ENCODE measurements at regions not wholly inside any gene's neighbourhood (a gene's known extent, or its start where the extent isn't known, plus 50 kb on each side); places are given as distances from the start of the nearest gene placed in this dataset.

GRCh38 chr22:25354456-25354855, 135.0 kb downstream of the CRYBB2 start:
- TF ChIP-seq CTCF (IDR thresholded peaks at IDR 0.05), result no peak
- no peak for TF ChIP-seq ZFX (IDR thresholded peaks at IDR 0.05; ENCODE audit: borderline replicate concordance)

Measured in 22Rv1 (cell line).